B cell (primary cell): ENCODE measurements at regions not wholly inside any gene's neighbourhood (a gene's known extent, or its start where the extent isn't known, plus 50 kb on each side); places are given as distances from the start of the nearest gene placed in this dataset.

Source experiments
- ATAC-seq: fragments of 200-7000 bp; cut with Tn5 transposase; one replicate; pipeline ENCODE4 v1.10.0; 2021; ENCODE audit warnings: low read depth, mild to moderate bottlenecking, moderate number of reproducible peaks, moderate library complexity
- CTCF ChIA-PET: fragments of 350-600 bp; sonication (Branson Sonifier 250); formaldehyde crosslinking; loops from one replicate; lab custom pipeline; 2021; ENCODE audit warnings: antibody characterized with exemption, inconsistent platforms; lab: Charles Lee
- POLR2A ChIA-PET: fragments of 350-600 bp; sonication (Branson Sonifier 250); formaldehyde crosslinking; loops from one replicate; lab custom pipeline; 2021; ENCODE audit warnings: antibody characterized with exemption; lab: Charles Lee
- DNase-seq: peaks from one replicate; pipeline ENCODE4 v3.0.0; 2013
- H2AFZ ChIP-seq: 2 replicates; pipeline ENCODE4 v1.6.1; 2012; ENCODE audit warnings: mild to moderate bottlenecking, low read depth, low read length; ENCODE audit not compliant: insufficient read depth, poor library complexity, severe bottlenecking
- H3K27ac ChIP-seq, 2 donors: 1 replicate in 1 of 2; 2 replicates in 1 of 2; pipeline ENCODE4 v1.5.1; 2012 to 2013; ENCODE audit warnings: low read length in 2 of 2, mild to moderate bottlenecking in 2 of 2, moderate library complexity in 1 of 2
- H3K27me3 ChIP-seq, 4 experiments: fragments of 200-600 bp in 1 of 4; sonication (generic) in 1 of 4; replicated peaks in 1 of 4; 1 replicate in 2 of 4; 2 replicates in 2 of 4; pipeline versions ENCODE4 v1.6.1 to v1.7.0; 2013 to 2016; ENCODE audit warnings: low read length in 3 of 4, mild to moderate bottlenecking in 2 of 4, mixed read lengths in 1 of 4, moderate library complexity in 1 of 4; ENCODE audit not compliant: insufficient read depth in 4 of 4, control insufficient read depth in 3 of 4; ENCODE audit errors: control extremely low read depth in 1 of 4
- H3K36me3 ChIP-seq, 2 experiments: replicated peaks in 1 of 2; 1 replicate in 1 of 2; 2 replicates in 1 of 2; pipeline versions ENCODE4 v1.6.1 to v1.7.1; 2013; ENCODE audit warnings: low read length in 1 of 2; ENCODE audit not compliant: insufficient read depth in 2 of 2, control insufficient read depth in 1 of 2; ENCODE audit errors: control extremely low read depth in 1 of 2, extremely low read depth in 1 of 2
- H3K4me1 ChIP-seq, 2 donors: fragments of 200-600 bp in 1 of 2; sonication (generic) in 1 of 2; 1 replicate in 1 of 2; 2 replicates in 1 of 2; pipeline versions ENCODE4 v1.5.1 to v1.6.1; 2013 to 2017; ENCODE audit warnings: low read length in 2 of 2; ENCODE audit not compliant: control insufficient read depth in 2 of 2, insufficient read depth in 2 of 2
- H3K4me2 ChIP-seq: replicated peaks from 2 replicates; pipeline ENCODE3; 2012; ENCODE audit warnings: mild to moderate bottlenecking, low read depth, low read length; ENCODE audit not compliant: poor library complexity, severe bottlenecking
- H3K4me3 ChIP-seq, 5 experiments: fragments of 200-600 bp in 1 of 5; sonication (generic) in 1 of 5; 1 replicate in 3 of 5; 2 replicates in 2 of 5; pipeline versions ENCODE4 v1.5.1 to v1.7.0; 2011 to 2016; ENCODE audit warnings: low read length in 4 of 5, mild to moderate bottlenecking in 4 of 5, low read depth in 2 of 5, control low read depth in 1 of 5, moderate library complexity in 1 of 5; ENCODE audit not compliant: insufficient read depth in 1 of 5; ENCODE audit errors: control extremely low read depth in 1 of 5, extremely low read depth in 1 of 5
- H3K79me2 ChIP-seq: fragments of 200-600 bp; sonication (generic); one replicate; pipeline ENCODE4 v1.6.0; 2016; ENCODE audit warnings: low read length; ENCODE audit not compliant: control insufficient read depth, insufficient read depth
- H3K9ac ChIP-seq: fragments of 200-600 bp; sonication (generic); 2 replicates; pipeline ENCODE4 v1.6.1; 2017; ENCODE audit warnings: mild to moderate bottlenecking, low read length, moderate library complexity
- H3K9me3 ChIP-seq, 3 donors: one replicate each; pipeline versions ENCODE4 v1.6.1 to v1.7.1; 2013; ENCODE audit warnings: low read length in 2 of 3; ENCODE audit not compliant: control insufficient read depth in 2 of 3, insufficient read depth in 1 of 3; ENCODE audit errors: control extremely low read depth in 1 of 3
- H4K20me1 ChIP-seq: 2 replicates; pipeline ENCODE4 v1.6.0; 2012; ENCODE audit warnings: mild to moderate bottlenecking, low read length; ENCODE audit not compliant: insufficient read depth, control insufficient read depth, poor library complexity, severe bottlenecking
- H3K27ac Mint-ChIP-seq: one replicate; pipeline ENCODE4 v1.8.0; 2021; ENCODE audit warnings: mixed read lengths
- H3K27me3 Mint-ChIP-seq: one replicate; pipeline ENCODE4 v1.8.0; 2021; ENCODE audit warnings: mixed read lengths
- H3K4me1 Mint-ChIP-seq: one replicate; pipeline ENCODE4 v1.8.0; 2021; ENCODE audit warnings: mixed read lengths
- H3K4me3 Mint-ChIP-seq: one replicate; pipeline ENCODE4 v1.8.0; 2021; ENCODE audit warnings: mixed read lengths
- H3K9me3 Mint-ChIP-seq: one replicate; pipeline ENCODE4 v1.8.0; 2022; ENCODE audit warnings: mixed read lengths; ENCODE audit not compliant: insufficient read depth
- EZH2 ChIP-seq: IDR thresholded peaks from 2 replicates; pipeline ENCODE4 v1.6.1; 2012; ENCODE audit warnings: borderline replicate concordance, low read depth, mild to moderate bottlenecking, moderate library complexity, low read length; ENCODE audit not compliant: insufficient read depth, poor library complexity, severe bottlenecking
- WGBS: methylation state at CpG from one replicate; pipeline ENCODE4 v1.1.5; 2013; ENCODE audit warnings: missing lambda C conversion rate; ENCODE audit not compliant: insufficient coverage; 5-methylcytosine and 5-hydroxymethylcytosine counted together
- intact Hi-C: fragments of 100-400 bp; cut with micrococcal nuclease; formaldehyde crosslinking; loops from one replicate; pipeline ENCODE4 v1.10.0; 2022
- TF ChIP-seq, protein P1 (sequence below): fragments of 200-600 bp; IDR thresholded peaks from one replicate; pipeline ENCODE4 v1.8.0; 2022; ENCODE audit warnings: antibody characterized with exemption, mild to moderate bottlenecking

- Histone ChIP-seq H3K9me3 (peaks cover 0 to 25% (median 6%) of the 10 kb centered on the region in 3 donors), H3K36me3 (no peaks in the 10 kb centered on the region), H3K27ac (no peak overlapping the region), H3K79me2 (no peaks in the 10 kb centered on the region), H3K4me2 (no peak overlapping the region), H3K9ac (no peak overlapping the region), H3K27me3 (no peaks in the 10 kb centered on the region), H2AFZ (no peak overlapping the region), H4K20me1 (no peaks in the 10 kb centered on the region), H3K4me1 (peaks cover 0 to 6% of the 10 kb centered on the region in 2 donors), H3K4me3 (no peak overlapping the region)
- DNase-seq (no peak), ATAC-seq (no peak)
- Mint-ChIP-seq H3K4me1 (peaks cover 2% of the 10 kb centered on the region), H3K27ac (no peak overlapping the region), H3K9me3 (peaks cover 2% of the 10 kb centered on the region), H3K4me3 (no peak overlapping the region), H3K27me3 (no peaks in the 10 kb centered on the region)
- TF ChIP-seq, protein P1, sequence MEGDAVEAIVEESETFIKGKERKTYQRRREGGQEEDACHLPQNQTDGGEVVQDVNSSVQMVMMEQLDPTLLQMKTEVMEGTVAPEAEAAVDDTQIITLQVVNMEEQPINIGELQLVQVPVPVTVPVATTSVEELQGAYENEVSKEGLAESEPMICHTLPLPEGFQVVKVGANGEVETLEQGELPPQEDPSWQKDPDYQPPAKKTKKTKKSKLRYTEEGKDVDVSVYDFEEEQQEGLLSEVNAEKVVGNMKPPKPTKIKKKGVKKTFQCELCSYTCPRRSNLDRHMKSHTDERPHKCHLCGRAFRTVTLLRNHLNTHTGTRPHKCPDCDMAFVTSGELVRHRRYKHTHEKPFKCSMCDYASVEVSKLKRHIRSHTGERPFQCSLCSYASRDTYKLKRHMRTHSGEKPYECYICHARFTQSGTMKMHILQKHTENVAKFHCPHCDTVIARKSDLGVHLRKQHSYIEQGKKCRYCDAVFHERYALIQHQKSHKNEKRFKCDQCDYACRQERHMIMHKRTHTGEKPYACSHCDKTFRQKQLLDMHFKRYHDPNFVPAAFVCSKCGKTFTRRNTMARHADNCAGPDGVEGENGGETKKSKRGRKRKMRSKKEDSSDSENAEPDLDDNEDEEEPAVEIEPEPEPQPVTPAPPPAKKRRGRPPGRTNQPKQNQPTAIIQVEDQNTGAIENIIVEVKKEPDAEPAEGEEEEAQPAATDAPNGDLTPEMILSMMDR = no peak
- TF ChIP-seq EZH2 = no peak
- POLR2A ChIA-PET = no interaction called here
- CTCF ChIA-PET = no interaction called here
- WGBS = 91% methylated on average over 3 of the region's 5 CpGs
- intact Hi-C loops = no loop called here
Observed at GRCh38 chr19:28636706-28637105, 576.2 kb downstream of the UQCRFS1 start.

GRCh38 chr19:28636016-28636629 is 576.8 kb downstream of the UQCRFS1 start:
- H3K27ac Mint-ChIP-seq = no peak overlapping the region
- no peak for ATAC-seq
- WGBS = 88% methylated on average over 1 of the region's 5 CpGs

More at GRCh38 chr19:28636016-28636629, 576.8 kb downstream of the UQCRFS1 start:
- DNase-seq = no peak
- Histone ChIP-seq H3K27ac (no peak overlapping the region), H3K79me2 (no peaks in the 10 kb centered on the region), H3K4me1 (peaks cover 0 to 6% of the 10 kb centered on the region in 2 donors), H2AFZ (no peak overlapping the region), H3K27me3 (no peaks in the 10 kb centered on the region), H3K4me3 (no peak overlapping the region), H4K20me1 (no peaks in the 10 kb centered on the region), H3K9ac (no peak overlapping the region), H3K4me2 (no peak overlapping the region), H3K36me3 (no peaks in the 10 kb centered on the region), H3K9me3 (peaks cover 0 to 25% (median 6%) of the 10 kb centered on the region in 3 donors)
- ChIA-PET POLR2A (no interaction called here), CTCF (no interaction called here)
- intact Hi-C loops = no loop called here
- H3K27me3 Mint-ChIP-seq = no peaks in the 10 kb centered on the region
- no peak overlapping the region for H3K4me3 Mint-ChIP-seq
- TF ChIP-seq EZH2 = no peak
- TF ChIP-seq, protein P1 = no peak
- H3K4me1 Mint-ChIP-seq = peaks cover 2% of the 10 kb centered on the region
- H3K9me3 Mint-ChIP-seq = peaks cover 2% of the 10 kb centered on the region
